ENCODE measurements at regions not wholly inside any gene's neighbourhood (a gene's known extent, or its start where the extent isn't known, plus 50 kb on each side); places are given as distances from the start of the nearest gene placed in this dataset.

- DNase-seq (ENCODE audit: low spot score): no peak
- no peak for TF ChIP-seq CTCF (IDR thresholded peaks at IDR 0.05; ENCODE audit: extremely low read depth, missing control alignments)
Measured at GRCh38 chr5:4191703-4192102, 596.1 kb downstream of the IRX1 start.

- TF ChIP-seq CTCF (IDR thresholded peaks at IDR 0.05; ENCODE audit: extremely low read depth, missing control alignments): no peak
- no peak for DNase-seq (ENCODE audit: low spot score)
Measured at GRCh38 chr5:4192111-4192510, 596.5 kb downstream of the IRX1 start.

- DNase-seq (ENCODE audit: low spot score): no peak
- no peak for TF ChIP-seq CTCF (IDR thresholded peaks at IDR 0.05; ENCODE audit: extremely low read depth, missing control alignments)
Measured at GRCh38 chr5:4196744-4197143, 601.1 kb downstream of the IRX1 start.

- TF ChIP-seq CTCF (IDR thresholded peaks at IDR 0.05; ENCODE audit: extremely low read depth, missing control alignments): no peak
- DNase-seq (ENCODE audit: low spot score): no peak
Measured at GRCh38 chr5:4197151-4197550, 601.5 kb downstream of the IRX1 start.

DNA sequence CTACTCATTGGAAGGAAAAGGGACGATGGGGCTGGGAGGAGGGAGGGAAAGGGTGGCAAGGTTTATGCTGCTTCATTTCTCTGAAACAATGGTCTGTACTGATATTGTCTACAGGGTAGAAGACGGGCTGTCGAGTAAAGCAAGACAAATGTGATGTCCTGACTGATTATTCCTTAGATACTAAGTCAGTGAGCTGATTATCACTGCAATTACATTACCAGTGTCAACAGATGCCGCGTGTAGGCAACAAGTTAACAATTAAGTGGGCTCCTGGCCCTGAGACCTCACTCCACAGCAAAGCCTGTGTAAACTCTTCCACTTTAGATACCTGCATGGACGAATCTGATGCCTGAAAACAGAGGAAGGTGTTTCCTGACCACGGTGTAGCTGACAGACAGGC, 602.8 kb downstream of the IRX1 start:
- DNase-seq (ENCODE audit: low spot score): no peak
- no peak for TF ChIP-seq CTCF (IDR thresholded peaks at IDR 0.05; ENCODE audit: extremely low read depth, missing control alignments)

- no peak for DNase-seq (ENCODE audit: low spot score)
- TF ChIP-seq CTCF (IDR thresholded peaks at IDR 0.05; ENCODE audit: extremely low read depth, missing control alignments): no peak
Measured at GRCh38 chr5:4199049-4199841, 603.6 kb downstream of the IRX1 start.

GRCh38 chr5:4203146-4203545, 607.5 kb downstream of the IRX1 start:
- no peak for TF ChIP-seq CTCF (IDR thresholded peaks at IDR 0.05; ENCODE audit: extremely low read depth, missing control alignments)

More at GRCh38 chr5:4203146-4203545, 607.5 kb downstream of the IRX1 start:
- DNase-seq (ENCODE audit: low spot score): no peak

Measured in GM20000 (cell line).